ENCODE measurements at regions not wholly inside any gene's neighbourhood (a gene's known extent, or its start where the extent isn't known, plus 50 kb on each side); places are given as distances from the start of the nearest gene placed in this dataset.

DNA sequence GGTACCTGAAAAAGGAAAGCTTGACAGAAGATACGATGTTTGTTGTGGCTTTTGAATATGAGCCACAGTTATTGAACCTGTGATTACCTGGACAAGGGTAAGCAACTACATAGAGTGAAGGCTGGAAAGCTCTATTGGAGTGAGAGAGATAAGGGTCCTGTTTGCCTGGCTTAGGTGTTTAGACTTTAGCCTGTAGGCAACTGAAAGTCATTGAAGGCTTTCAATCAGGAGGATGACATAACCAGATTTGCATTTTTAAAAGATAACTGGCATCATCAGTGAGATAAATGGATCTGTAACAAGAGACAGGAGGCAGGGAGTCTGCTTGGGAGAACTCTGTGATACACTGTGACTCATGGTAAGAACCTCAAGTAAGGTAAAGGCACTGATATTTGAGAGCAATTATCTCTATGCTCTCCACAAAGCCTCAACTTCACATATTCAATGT lies 128.9 kb upstream of the SOX5 start (continued):
- TF ChIP-seq, protein P1, sequence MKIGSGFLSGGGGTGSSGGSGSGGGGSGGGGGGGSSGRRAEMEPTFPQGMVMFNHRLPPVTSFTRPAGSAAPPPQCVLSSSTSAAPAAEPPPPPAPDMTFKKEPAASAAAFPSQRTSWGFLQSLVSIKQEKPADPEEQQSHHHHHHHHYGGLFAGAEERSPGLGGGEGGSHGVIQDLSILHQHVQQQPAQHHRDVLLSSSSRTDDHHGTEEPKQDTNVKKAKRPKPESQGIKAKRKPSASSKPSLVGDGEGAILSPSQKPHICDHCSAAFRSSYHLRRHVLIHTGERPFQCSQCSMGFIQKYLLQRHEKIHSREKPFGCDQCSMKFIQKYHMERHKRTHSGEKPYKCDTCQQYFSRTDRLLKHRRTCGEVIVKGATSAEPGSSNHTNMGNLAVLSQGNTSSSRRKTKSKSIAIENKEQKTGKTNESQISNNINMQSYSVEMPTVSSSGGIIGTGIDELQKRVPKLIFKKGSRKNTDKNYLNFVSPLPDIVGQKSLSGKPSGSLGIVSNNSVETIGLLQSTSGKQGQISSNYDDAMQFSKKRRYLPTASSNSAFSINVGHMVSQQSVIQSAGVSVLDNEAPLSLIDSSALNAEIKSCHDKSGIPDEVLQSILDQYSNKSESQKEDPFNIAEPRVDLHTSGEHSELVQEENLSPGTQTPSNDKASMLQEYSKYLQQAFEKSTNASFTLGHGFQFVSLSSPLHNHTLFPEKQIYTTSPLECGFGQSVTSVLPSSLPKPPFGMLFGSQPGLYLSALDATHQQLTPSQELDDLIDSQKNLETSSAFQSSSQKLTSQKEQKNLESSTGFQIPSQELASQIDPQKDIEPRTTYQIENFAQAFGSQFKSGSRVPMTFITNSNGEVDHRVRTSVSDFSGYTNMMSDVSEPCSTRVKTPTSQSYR (CRISPR knock-in tag; IDR thresholded peaks at IDR 0.05; ENCODE audit: borderline replicate concordance): 0 out of 2 replicates have a peak, but pooled peaks have one; percentile 54

DNA sequence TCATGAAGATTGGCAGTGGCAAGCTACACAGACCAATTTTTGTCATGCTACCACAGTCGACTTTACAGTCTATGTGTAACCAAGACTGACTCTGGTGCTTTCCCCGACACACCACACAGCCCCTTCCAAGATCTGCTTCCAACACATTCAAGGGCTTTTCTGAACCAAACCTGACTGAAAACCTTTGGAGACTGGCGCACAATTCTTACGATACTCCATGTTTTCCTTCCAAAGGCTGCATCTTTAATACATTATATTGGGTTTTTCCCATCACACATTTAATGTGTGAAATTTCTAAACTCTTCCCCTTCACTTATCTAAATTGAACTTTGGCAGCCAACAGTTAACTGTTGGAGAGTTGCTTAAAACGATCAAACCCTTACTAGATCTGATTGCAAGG lies 127.7 kb upstream of the SOX5 start:
- H3K4me2 ChIP-seq (ENCODE audit: low read depth, low read length): no peak overlapping the region
- H3K4me3 ChIP-seq (replicated peaks in 1 of 3; ENCODE audit: insufficient read depth in 1 of 3, low read depth in 2 of 3, low read length in 3 of 3): no peak overlapping the region
- ATAC-seq: no peak
- BruUV-seq (replicated peaks): no TSS peak
- peaks cover 92% of the 10 kb centered on the region for H3K4me1 ChIP-seq (ENCODE audit: insufficient read depth, low read length)
- POLR2A ChIA-PET: interaction anchor here (1.3 kb wide), 1 partner anchor 31 kb away, joined by 3 read pairs; no protein-coding TSS in a partner anchor
- no peak overlapping the region for H2AFZ ChIP-seq (ENCODE audit: low read length)
- intact Hi-C loops (cut with micrococcal nuclease; ENCODE audit: unreplicated experiment): no loop called here
- no peak overlapping the region for H3K9ac ChIP-seq (ENCODE audit: insufficient read depth, low read depth, low read length)
- H3K27me3 ChIP-seq (ENCODE audit: control insufficient read depth in 1 of 2, insufficient read depth in 2 of 2, low read length in 2 of 2): no peaks in the 10 kb centered on the region
- DNase-seq (ENCODE audit: low spot score): no peak
- H4K20me1 ChIP-seq (ENCODE audit: insufficient read depth, low read length): no peaks in the 10 kb centered on the region
- no peak for FAIRE-seq
- CTCF ChIA-PET (ENCODE audit: low intra/inter-chr PET ratio, low total read pairs): no interaction called here
- in situ Hi-C loops (cut with HindIII; ENCODE audit: extremely low pct_ligation_motif_present, low pct_unique_long_range_greater_than_20kb): loop anchor here (10.0 kb wide), 1 partner anchor 132 kb away; the partner anchor contains the start of gene SOX5
- WGBS (ENCODE audit: low lambda C conversion rate): 90% methylated on average over 5 of the region's 5 CpGs
- no peaks in the 10 kb centered on the region for H3K36me3 ChIP-seq (replicated peaks in 1 of 2; ENCODE audit: control insufficient read depth in 1 of 2, insufficient read depth in 2 of 2, low read length in 2 of 2)
- peak overlapping the region; percentile 79 for H3K27ac ChIP-seq (ENCODE audit: extremely low read length, insufficient read depth, low read length)
- H3K9me3 ChIP-seq (ENCODE audit: low read length): no peaks in the 10 kb centered on the region
- no peak for TF ChIP-seq DR1 (CRISPR knock-in tag; IDR thresholded peaks at IDR 0.05)
- TF ChIP-seq POGZ (CRISPR knock-in tag; IDR thresholded peaks at IDR 0.05): 0 out of 2 replicates have a peak, but pooled peaks have one; percentile 1
- no peaks in the 10 kb centered on the region for H3K79me2 ChIP-seq (ENCODE audit: insufficient read depth, low read length)

GRCh38 chr12:24075650-24076049 lies 126.2 kb upstream of the SOX5 start:
- Histone ChIP-seq H3K79me2 (ENCODE audit: insufficient read depth, low read length) (no peaks in the 10 kb centered on the region), H3K27me3 (ENCODE audit: control insufficient read depth in 1 of 2, insufficient read depth in 2 of 2, low read length in 2 of 2) (no peaks in the 10 kb centered on the region), H3K36me3 (replicated peaks in 1 of 2; ENCODE audit: control insufficient read depth in 1 of 2, insufficient read depth in 2 of 2, low read length in 2 of 2) (no peaks in the 10 kb centered on the region), H3K4me2 (ENCODE audit: low read depth, low read length) (no peak overlapping the region), H4K20me1 (ENCODE audit: insufficient read depth, low read length) (no peaks in the 10 kb centered on the region), H3K27ac (ENCODE audit: extremely low read length, insufficient read depth, low read length) (peak overlapping the region; percentile 19), H2AFZ (ENCODE audit: low read length) (peak overlapping the region; percentile 28), H3K4me3 (replicated peaks in 1 of 3; ENCODE audit: insufficient read depth in 1 of 3, low read depth in 2 of 3, low read length in 3 of 3) (no peak overlapping the region), H3K4me1 (ENCODE audit: insufficient read depth, low read length) (peaks cover 92% of the 10 kb centered on the region), H3K9me3 (ENCODE audit: low read length) (no peaks in the 10 kb centered on the region), H3K9ac (ENCODE audit: insufficient read depth, low read depth, low read length) (no peak overlapping the region)
- no peak for ATAC-seq
- intact Hi-C loops (cut with micrococcal nuclease; ENCODE audit: unreplicated experiment): no loop called here
- no peak for TF ChIP-seq NFAT5 (CRISPR knock-in tag; IDR thresholded peaks at IDR 0.05)
- 93% methylated on average over 1 of the region's 1 CpG for WGBS (ENCODE audit: low lambda C conversion rate)
- no TSS peak for BruUV-seq (replicated peaks)
- CTCF ChIA-PET (ENCODE audit: low intra/inter-chr PET ratio, low total read pairs): no interaction called here
- in situ Hi-C loops (cut with HindIII; ENCODE audit: extremely low pct_ligation_motif_present, low pct_unique_long_range_greater_than_20kb): loop anchor here (10.0 kb wide), 1 partner anchor 131 kb away; the partner anchor contains the start of gene SOX5
- no peak for DNase-seq (ENCODE audit: low spot score)
- POLR2A ChIA-PET: no interaction called here
- FAIRE-seq: no peak

Data from HepG2 (cell line).